ENCODE measurements at regions not wholly inside any gene's neighbourhood (a gene's known extent, or its start where the extent isn't known, plus 50 kb on each side); places are given as distances from the start of the nearest gene placed in this dataset.
"Not testable (repeated sequence)": the region's sequence is repeated elsewhere in the genome, so short reads cannot be mapped to it uniquely, and the experiment has no call there.

GRCh38 chr9:124128568-124129166, 117.1 kb downstream of the LHX2 start:
- ATAC-seq, result no peak

GRCh38 chr9:124130277-124131075, 118.9 kb downstream of the LHX2 start:
- ATAC-seq, result no peak
- no peak for TF ChIP-seq ESRRG (CRISPR knock-in tag; IDR thresholded peaks at IDR 0.05)
- no peak for TF ChIP-seq ZNF70 (CRISPR knock-in tag; IDR thresholded peaks at IDR 0.05)
- no peak for TF ChIP-seq TSHZ2 (CRISPR knock-in tag; IDR thresholded peaks at IDR 0.05)

More at GRCh38 chr9:124128568-124129166, 117.1 kb downstream of the LHX2 start:
- TF ChIP-seq POU6F1 (CRISPR knock-in tag; IDR thresholded peaks at IDR 0.05; ENCODE audit: borderline replicate concordance, low read depth) (no peak), OSR1 (CRISPR knock-in tag; IDR thresholded peaks at IDR 0.05) (no peak), GLIS3 (CRISPR knock-in tag; IDR thresholded peaks at IDR 0.05) (no peak), BACH2 (CRISPR knock-in tag; IDR thresholded peaks at IDR 0.05; ENCODE audit: borderline replicate concordance) (no peak), ZC3H10 (CRISPR knock-in tag; IDR thresholded peaks at IDR 0.05) (no peak), PPARA (CRISPR knock-in tag; IDR thresholded peaks at IDR 0.05; ENCODE audit: borderline replicate concordance) (no peak), SNAI2 (CRISPR knock-in tag; IDR thresholded peaks at IDR 0.05) (no peak), TCF4 (CRISPR knock-in tag; IDR thresholded peaks at IDR 0.05; ENCODE audit: borderline replicate concordance) (no peak), RARB (CRISPR knock-in tag; IDR thresholded peaks at IDR 0.05) (no peak), PATZ1 (CRISPR knock-in tag; IDR thresholded peaks at IDR 0.05; ENCODE audit: borderline replicate concordance) (no peak), ZFP30 (CRISPR knock-in tag; IDR thresholded peaks at IDR 0.05) (no peak), ESRRG (CRISPR knock-in tag; IDR thresholded peaks at IDR 0.05) (no peak), ZNF8 (CRISPR knock-in tag; IDR thresholded peaks at IDR 0.05) (no peak), CSDC2 (CRISPR knock-in tag; IDR thresholded peaks at IDR 0.05) (no peak), ISL1 (CRISPR knock-in tag; IDR thresholded peaks at IDR 0.05) (no peak), CSRNP3 (CRISPR knock-in tag; IDR thresholded peaks at IDR 0.05) (no peak), TSHZ2 (CRISPR knock-in tag; IDR thresholded peaks at IDR 0.05) (no peak), ZFP3 (CRISPR knock-in tag; IDR thresholded peaks at IDR 0.05) (no peak)

GRCh38 chr9:124131518-124131917, 120.0 kb downstream of the LHX2 start:
- ATAC-seq, result not testable (repeated sequence)
